Stimulated activated CD4-positive, alpha-beta T cell treated with anti-CD3 and anti-CD28 coated beads, Interleukin-1b, Interleukin-23, amount 100 ng/mL, for 24 hours (primary cell): ENCODE measurements at regions not wholly inside any gene's neighbourhood (a gene's known extent, or its start where the extent isn't known, plus 50 kb on each side); places are given as distances from the start of the nearest gene placed in this dataset.
"Not testable (repeated sequence)": the region's sequence is repeated elsewhere in the genome, so short reads cannot be mapped to it uniquely, and the experiment has no call there.

ENCODE experiments used
- DNase-seq, 4 experiments: peaks; one replicate each; pipeline ENCODE4 v3.0.0-alpha.2; 2020; ENCODE audit warnings: low read depth in 4 of 4, low spot score in 1 of 4

GRCh38 chr6:167748458-167749379 is 78.0 kb upstream of the AFDN start:
- DNase-seq, result no peak

GRCh38 chr6:167750956-167751358 is 75.8 kb upstream of the AFDN start:
- DNase-seq, result no peak

GRCh38 chr6:167751579-167752115 is 75.1 kb upstream of the AFDN start:
- DNase-seq, result no peak

- DNase-seq, result not testable (repeated sequence)
Measured at GRCh38 chr6:167753281-167753680, 73.4 kb upstream of the AFDN start.

- DNase-seq, result no peak
Measured at GRCh38 chr6:167754691-167755090, 72.0 kb upstream of the AFDN start.

GRCh38 chr6:167755461-167755860 is 71.2 kb upstream of the AFDN start:
- no peak for DNase-seq

GRCh38 chr6:167756597-167756996 is 70.1 kb upstream of the AFDN start:
- DNase-seq, result no peak

GRCh38 chr6:167757249-167757648 is 69.5 kb upstream of the AFDN start:
- no peak for DNase-seq

GRCh38 chr6:167757821-167758220 is 68.9 kb upstream of the AFDN start:
- DNase-seq, result no peak

- no peak for DNase-seq
Measured at GRCh38 chr6:167758309-167759023, 68.2 kb upstream of the AFDN start.

GRCh38 chr6:167759206-167759605 is 67.5 kb upstream of the AFDN start:
- no peak for DNase-seq

- DNase-seq, result no peak
Measured at GRCh38 chr6:167759912-167760311, 66.8 kb upstream of the AFDN start.

- no peak for DNase-seq
Measured at GRCh38 chr6:167760979-167761793, 65.5 kb upstream of the AFDN start.

- no peak for DNase-seq
Measured at GRCh38 chr6:167761794-167762258, 64.9 kb upstream of the AFDN start.

GRCh38 chr6:167762259-167762962 is 64.3 kb upstream of the AFDN start:
- DNase-seq, result no peak

GRCh38 chr6:167763056-167763944 is 63.4 kb upstream of the AFDN start:
- no peak for DNase-seq

GRCh38 chr6:167764215-167764614 is 62.5 kb upstream of the AFDN start:
- no peak for DNase-seq

- no peak for DNase-seq
Measured at GRCh38 chr6:167764713-167765479, 61.8 kb upstream of the AFDN start.
